NOMO-1 treated with DMSO at 0.1 percent for 48 hours (cell line): ENCODE measurements at regions not wholly inside any gene's neighbourhood (a gene's known extent, or its start where the extent isn't known, plus 50 kb on each side); places are given as distances from the start of the nearest gene placed in this dataset.
"Not testable (repeated sequence)": the region's sequence is repeated elsewhere in the genome, so short reads cannot be mapped to it uniquely, and the experiment has no call there.

Experiments
- DNase-seq: peaks from one replicate; lab custom pipeline; 2025; ENCODE audit not compliant: unreplicated experiment; lab: John Stamatoyannopoulos, UW

- no peak for DNase-seq
Observed at GRCh38 chr4:71081192-71081591, 87.7 kb downstream of the DCK start.

- DNase-seq = no peak
Observed at GRCh38 chr4:71093745-71094144, 100.3 kb downstream of the DCK start.

- DNase-seq = no peak
Observed at GRCh38 chr4:71094201-71094600, 100.8 kb downstream of the DCK start.

- DNase-seq = no peak
Observed at GRCh38 chr4:71095141-71095540, 101.7 kb downstream of the DCK start.

- no peak for DNase-seq
Observed at GRCh38 chr4:71095545-71095944, 102.1 kb downstream of the DCK start.

- no peak for DNase-seq
Observed at GRCh38 chr4:71107726-71108125, 114.3 kb downstream of the DCK start.

- DNase-seq = no peak
Observed at GRCh38 chr4:71110499-71110898, 117.0 kb downstream of the DCK start.

GRCh38 chr4:71111133-71111532 is 117.7 kb downstream of the DCK start:
- not testable (repeated sequence) for DNase-seq

GRCh38 chr4:71113294-71113693 is 119.8 kb downstream of the DCK start:
- DNase-seq = no peak

GRCh38 chr4:71120831-71121524 is 127.5 kb downstream of the DCK start:
- DNase-seq = no peak

- DNase-seq = no peak
Observed at GRCh38 chr4:71123951-71124350, 130.5 kb downstream of the DCK start.

GRCh38 chr4:71125137-71125536 is 131.7 kb downstream of the DCK start:
- no peak for DNase-seq

GRCh38 chr4:71126719-71127118 is 133.3 kb downstream of the DCK start:
- no peak for DNase-seq

- no peak for DNase-seq
Observed at GRCh38 chr4:71130827-71131603, 137.6 kb downstream of the DCK start.

- no peak for DNase-seq
Observed at GRCh38 chr4:71132486-71132885, 139.0 kb downstream of the DCK start.

- no peak for DNase-seq
Observed at GRCh38 chr4:71133491-71133890, 140.0 kb downstream of the DCK start.

- no peak for DNase-seq
Observed at GRCh38 chr4:71136071-71136470, 142.6 kb downstream of the DCK start.

GRCh38 chr4:71138007-71138615 is 144.7 kb downstream of the DCK start:
- DNase-seq = no peak

- DNase-seq = no peak
Observed at GRCh38 chr4:71140563-71140962, 147.1 kb downstream of the DCK start.

GRCh38 chr4:71141125-71141524 is 147.7 kb downstream of the DCK start:
- no peak for DNase-seq

GRCh38 chr4:71147261-71147660 is 153.8 kb downstream of the DCK start:
- no peak for DNase-seq

- DNase-seq = no peak
Observed at GRCh38 chr4:71148545-71148944, 155.1 kb downstream of the DCK start.
